ENCODE measurements at regions not wholly inside any gene's neighbourhood (a gene's known extent, or its start where the extent isn't known, plus 50 kb on each side); places are given as distances from the start of the nearest gene placed in this dataset.

- intact Hi-C loops (cut with micrococcal nuclease; ENCODE audit: unreplicated experiment), result no loop called here
- H3K9me3 ChIP-seq (ENCODE audit: control insufficient read depth, insufficient read depth, low read depth, low read length), result no peaks in the 10 kb centered on the region
- no peaks in the 10 kb centered on the region for H3K27me3 ChIP-seq (ENCODE audit: control insufficient read depth, insufficient read depth, low read length)
- H3K36me3 ChIP-seq (ENCODE audit: control insufficient read depth, insufficient read depth, low read length), result no peaks in the 10 kb centered on the region
- in situ Hi-C loops (cut with HindIII; ENCODE audit: low pct_unique_long_range_greater_than_20kb, low sequenced_read_pairs), result no loop called here
- POLR2A ChIA-PET, result no interaction called here
- ATAC-seq, result no peak
- no peak for TF ChIP-seq CTCF (IDR thresholded peaks at IDR 0.05)
- no peak for TF ChIP-seq REST (IDR thresholded peaks at IDR 0.05; ENCODE audit: insufficient read depth in 1 of 2, low read depth in 2 of 2, low read length in 1 of 2)
- TF ChIP-seq TCF7L2 (IDR thresholded peaks at IDR 0.05; ENCODE audit: low read depth, low read length), result no peak
- no peak for TF ChIP-seq POLR2AphosphoS5 (IDR thresholded peaks at IDR 0.05; ENCODE audit: low read depth, low read length)
- no peak for TF ChIP-seq SIN3A (IDR thresholded peaks at IDR 0.05; ENCODE audit: borderline replicate concordance, insufficient read depth, low read depth, low read length)
- DNase-seq (ENCODE audit: low read depth, low spot score), result no peak
- H3K27ac ChIP-seq (ENCODE audit: low read length), result no peak overlapping the region
- no TSS peak for BruUV-seq (replicated peaks)
- CTCF ChIA-PET, result no interaction called here
- H3K4me3 ChIP-seq (ENCODE audit: low read depth in 2 of 2, low read length in 2 of 2), result no peak overlapping the region
- H3K4me1 ChIP-seq (ENCODE audit: control insufficient read depth, insufficient read depth, low read length), result no peaks in the 10 kb centered on the region
These were observed 65.7 kb upstream of the CACHD1 start for GRCh38 chr1:64404202-64404601.

GRCh38 chr1:64405833-64406232, 64.1 kb upstream of the CACHD1 start:
- POLR2A ChIA-PET, result no interaction called here

More at GRCh38 chr1:64405833-64406232, 64.1 kb upstream of the CACHD1 start:
- intact Hi-C loops (cut with micrococcal nuclease; ENCODE audit: unreplicated experiment), result no loop called here
- no peaks in the 10 kb centered on the region for H3K9me3 ChIP-seq (ENCODE audit: control insufficient read depth, insufficient read depth, low read depth, low read length)
- H3K27ac ChIP-seq (ENCODE audit: low read length), result no peak overlapping the region
- BruUV-seq (replicated peaks), result no TSS peak
- in situ Hi-C loops (cut with HindIII; ENCODE audit: low pct_unique_long_range_greater_than_20kb, low sequenced_read_pairs), result no loop called here
- TF ChIP-seq TCF7L2 (IDR thresholded peaks at IDR 0.05; ENCODE audit: low read depth, low read length), result no peak
- TF ChIP-seq CTCF (IDR thresholded peaks at IDR 0.05), result no peak
- TF ChIP-seq POLR2AphosphoS5 (IDR thresholded peaks at IDR 0.05; ENCODE audit: low read depth, low read length), result no peak
- TF ChIP-seq SIN3A (IDR thresholded peaks at IDR 0.05; ENCODE audit: borderline replicate concordance, insufficient read depth, low read depth, low read length), result no peak
- no peak for TF ChIP-seq REST (IDR thresholded peaks at IDR 0.05; ENCODE audit: insufficient read depth in 1 of 2, low read depth in 2 of 2, low read length in 1 of 2)
- H3K4me1 ChIP-seq (ENCODE audit: control insufficient read depth, insufficient read depth, low read length), result no peaks in the 10 kb centered on the region
- CTCF ChIA-PET, result no interaction called here
- DNase-seq (ENCODE audit: low read depth, low spot score) (no peak), ATAC-seq (no peak)
- H3K27me3 ChIP-seq (ENCODE audit: control insufficient read depth, insufficient read depth, low read length), result no peaks in the 10 kb centered on the region
- no peaks in the 10 kb centered on the region for H3K36me3 ChIP-seq (ENCODE audit: control insufficient read depth, insufficient read depth, low read length)
- no peak overlapping the region for H3K4me3 ChIP-seq (ENCODE audit: low read depth in 2 of 2, low read length in 2 of 2)

Measured in Panc1 (cell line).